SU-DHL-6 (cell line): ENCODE measurements at regions not wholly inside any gene's neighbourhood (a gene's known extent, or its start where the extent isn't known, plus 50 kb on each side); places are given as distances from the start of the nearest gene placed in this dataset.

Experiments
- CTCF ChIP-seq: fragments of 200-600 bp; sonication (generic); IDR thresholded peaks from one replicate; pipeline ENCODE4 v1.5.1; 2017; ENCODE audit warnings: antibody characterized with exemption, mild to moderate bottlenecking, low read length, moderate library complexity; ENCODE audit not compliant: insufficient read depth, poor library complexity, severe bottlenecking
- EZH2phosphoT487 ChIP-seq: fragments of 200-600 bp; sonication (generic), shearing (Covaris generic); conservative IDR thresholded peaks from 2 replicates; pipeline ENCODE4 v1.6.1; 2018; ENCODE audit warnings: mild to moderate bottlenecking, antibody characterized with exemption, low read length, moderate library complexity, mixed read lengths

- TF ChIP-seq CTCF (no peak), EZH2phosphoT487 (no peak)
Observed at GRCh38 chr18:51813740-51814139, 526.3 kb upstream of the DCC start.
